SK-N-SH (cell line): ENCODE measurements at regions not wholly inside any gene's neighbourhood (a gene's known extent, or its start where the extent isn't known, plus 50 kb on each side); places are given as distances from the start of the nearest gene placed in this dataset.

Experiments
- EP300 ChIP-seq, 2 experiments: IDR thresholded peaks; 2 replicates each; pipeline versions ENCODE4 v1.4.0 to v1.6.1; 2012; ENCODE audit warnings: borderline replicate concordance in 1 of 2, low read depth in 1 of 2, low read length in 1 of 2
- GABPA ChIP-seq: IDR thresholded peaks from 2 replicates; pipeline ENCODE4 v1.4.0; 2012; ENCODE audit warnings: low read depth, mild to moderate bottlenecking
- GATA2 ChIP-seq: sonication (generic); formaldehyde crosslinking; IDR thresholded peaks from 2 replicates; pipeline ENCODE4 v1.5.0; 2020; ENCODE audit warnings: mild to moderate bottlenecking, missing genetic modification reagents
- NRF1 ChIP-seq: IDR thresholded peaks from 2 replicates; pipeline ENCODE4 v1.6.1; 2012; ENCODE audit warnings: low read depth, mild to moderate bottlenecking, low read length
- POLR2AphosphoS5 ChIP-seq: IDR thresholded peaks from 2 replicates; pipeline ENCODE4 v1.6.1; 2012; ENCODE audit warnings: low read depth, low read length
- RFX5 ChIP-seq: IDR thresholded peaks from 2 replicates; pipeline ENCODE4 v1.6.1; 2012; ENCODE audit warnings: mild to moderate bottlenecking, improper control_type of control experiment, low read length
- TAF1 ChIP-seq: IDR thresholded peaks from 2 replicates; pipeline ENCODE4 v1.6.1; 2012; ENCODE audit warnings: low read depth, mild to moderate bottlenecking, low read length, moderate library complexity, borderline replicate concordance
- TF ChIP-seq, protein P1 (sequence below): fragments of 200-600 bp; sonication (generic); IDR thresholded peaks from 2 replicates; pipeline ENCODE4 v1.6.1; 2017; ENCODE audit warnings: antibody characterized with exemption, mild to moderate bottlenecking, moderate library complexity
- TF ChIP-seq, protein P2 (sequence below): IDR thresholded peaks from 2 replicates; pipeline ENCODE4; 2012

DNA sequence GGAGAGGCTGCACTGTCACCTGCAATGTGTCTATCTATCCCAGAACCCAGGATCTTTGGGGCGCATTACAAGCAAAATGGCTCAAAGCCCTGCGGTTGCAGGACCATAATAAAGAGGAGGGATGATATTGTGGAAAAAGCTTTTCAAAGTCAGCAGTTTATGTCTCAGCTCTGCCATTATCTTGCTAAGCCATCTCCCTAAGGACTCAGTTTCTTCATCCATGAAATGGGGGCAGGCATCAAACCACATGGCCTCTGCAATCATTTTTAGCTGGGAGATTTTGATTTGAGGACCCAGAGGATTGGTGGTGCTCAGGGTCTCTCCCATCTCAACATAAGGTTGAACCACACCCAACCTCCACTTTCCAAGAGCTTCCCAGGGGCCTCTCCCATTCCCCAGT, 513.8 kb downstream of the MIAT start:
- no peak for TF ChIP-seq EP300 (IDR thresholded peaks at IDR 0.05; ENCODE audit: borderline replicate concordance in 1 of 2, low read depth in 1 of 2, low read length in 1 of 2)
- TF ChIP-seq, protein P1, sequence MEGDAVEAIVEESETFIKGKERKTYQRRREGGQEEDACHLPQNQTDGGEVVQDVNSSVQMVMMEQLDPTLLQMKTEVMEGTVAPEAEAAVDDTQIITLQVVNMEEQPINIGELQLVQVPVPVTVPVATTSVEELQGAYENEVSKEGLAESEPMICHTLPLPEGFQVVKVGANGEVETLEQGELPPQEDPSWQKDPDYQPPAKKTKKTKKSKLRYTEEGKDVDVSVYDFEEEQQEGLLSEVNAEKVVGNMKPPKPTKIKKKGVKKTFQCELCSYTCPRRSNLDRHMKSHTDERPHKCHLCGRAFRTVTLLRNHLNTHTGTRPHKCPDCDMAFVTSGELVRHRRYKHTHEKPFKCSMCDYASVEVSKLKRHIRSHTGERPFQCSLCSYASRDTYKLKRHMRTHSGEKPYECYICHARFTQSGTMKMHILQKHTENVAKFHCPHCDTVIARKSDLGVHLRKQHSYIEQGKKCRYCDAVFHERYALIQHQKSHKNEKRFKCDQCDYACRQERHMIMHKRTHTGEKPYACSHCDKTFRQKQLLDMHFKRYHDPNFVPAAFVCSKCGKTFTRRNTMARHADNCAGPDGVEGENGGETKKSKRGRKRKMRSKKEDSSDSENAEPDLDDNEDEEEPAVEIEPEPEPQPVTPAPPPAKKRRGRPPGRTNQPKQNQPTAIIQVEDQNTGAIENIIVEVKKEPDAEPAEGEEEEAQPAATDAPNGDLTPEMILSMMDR: no peak
- no peak for TF ChIP-seq GABPA
- TF ChIP-seq GATA2 (CRISPR knock-in tag): no peak
- no peak for TF ChIP-seq NRF1
- TF ChIP-seq, protein P2, sequence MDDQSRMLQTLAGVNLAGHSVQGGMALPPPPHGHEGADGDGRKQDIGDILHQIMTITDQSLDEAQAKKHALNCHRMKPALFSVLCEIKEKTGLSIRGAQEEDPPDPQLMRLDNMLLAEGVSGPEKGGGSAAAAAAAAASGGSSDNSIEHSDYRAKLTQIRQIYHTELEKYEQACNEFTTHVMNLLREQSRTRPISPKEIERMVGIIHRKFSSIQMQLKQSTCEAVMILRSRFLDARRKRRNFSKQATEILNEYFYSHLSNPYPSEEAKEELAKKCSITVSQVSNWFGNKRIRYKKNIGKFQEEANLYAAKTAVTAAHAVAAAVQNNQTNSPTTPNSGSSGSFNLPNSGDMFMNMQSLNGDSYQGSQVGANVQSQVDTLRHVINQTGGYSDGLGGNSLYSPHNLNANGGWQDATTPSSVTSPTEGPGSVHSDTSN: no peak
- TF ChIP-seq POLR2AphosphoS5: no peak
- TF ChIP-seq TAF1: no peak
- no peak for TF ChIP-seq RFX5
